Testis (tissue), 2 donors: ENCODE measurements at regions not wholly inside any gene's neighbourhood (a gene's known extent, or its start where the extent isn't known, plus 50 kb on each side); places are given as distances from the start of the nearest gene placed in this dataset.

ENCODE experiments used
- POLR2A ChIP-seq: fragments of 450-650 bp; IDR thresholded peaks from one replicate; pipeline ENCODE4 v1.6.1; 2017; ENCODE audit warnings: antibody characterized with exemption, mild to moderate bottlenecking, moderate library complexity
- TF ChIP-seq, protein P1 (sequence below), 3 experiments: fragments of 450-650 bp in 2 of 3; fragments of 200-600 bp in 1 of 3; sonication (generic) in 1 of 3; IDR thresholded peaks; one replicate each; pipeline ENCODE4 v1.5.1; 2016 to 2019; ENCODE audit warnings: antibody characterized with exemption in 3 of 3, mild to moderate bottlenecking in 2 of 3, moderate library complexity in 1 of 3

- TF ChIP-seq, protein P1, sequence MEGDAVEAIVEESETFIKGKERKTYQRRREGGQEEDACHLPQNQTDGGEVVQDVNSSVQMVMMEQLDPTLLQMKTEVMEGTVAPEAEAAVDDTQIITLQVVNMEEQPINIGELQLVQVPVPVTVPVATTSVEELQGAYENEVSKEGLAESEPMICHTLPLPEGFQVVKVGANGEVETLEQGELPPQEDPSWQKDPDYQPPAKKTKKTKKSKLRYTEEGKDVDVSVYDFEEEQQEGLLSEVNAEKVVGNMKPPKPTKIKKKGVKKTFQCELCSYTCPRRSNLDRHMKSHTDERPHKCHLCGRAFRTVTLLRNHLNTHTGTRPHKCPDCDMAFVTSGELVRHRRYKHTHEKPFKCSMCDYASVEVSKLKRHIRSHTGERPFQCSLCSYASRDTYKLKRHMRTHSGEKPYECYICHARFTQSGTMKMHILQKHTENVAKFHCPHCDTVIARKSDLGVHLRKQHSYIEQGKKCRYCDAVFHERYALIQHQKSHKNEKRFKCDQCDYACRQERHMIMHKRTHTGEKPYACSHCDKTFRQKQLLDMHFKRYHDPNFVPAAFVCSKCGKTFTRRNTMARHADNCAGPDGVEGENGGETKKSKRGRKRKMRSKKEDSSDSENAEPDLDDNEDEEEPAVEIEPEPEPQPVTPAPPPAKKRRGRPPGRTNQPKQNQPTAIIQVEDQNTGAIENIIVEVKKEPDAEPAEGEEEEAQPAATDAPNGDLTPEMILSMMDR (IDR thresholded peaks at IDR 0.05): no peak
- TF ChIP-seq POLR2A: no peak
These were observed 1136.7 kb downstream of the TUSC7 start for GRCh38 chr3:117846238-117846637.
